Gastroesophageal sphincter (tissue), 3 donors: ENCODE measurements at regions not wholly inside any gene's neighbourhood (a gene's known extent, or its start where the extent isn't known, plus 50 kb on each side); places are given as distances from the start of the nearest gene placed in this dataset.

Source experiments
- POLR2A ChIP-seq, 2 donors: fragments of 450-650 bp; IDR thresholded peaks; one replicate each; pipeline ENCODE4 v1.6.1; 2017; ENCODE audit warnings: antibody characterized with exemption in 2 of 2, mild to moderate bottlenecking in 2 of 2, moderate library complexity in 1 of 2
- POLR2AphosphoS5 ChIP-seq: sonication (generic); formaldehyde crosslinking; IDR thresholded peaks from one replicate; pipeline ENCODE4 v1.6.1; 2017; ENCODE audit warnings: antibody characterized with exemption
- TF ChIP-seq, protein P1 (sequence below), 4 experiments: fragments of 200-600 bp in 2 of 4; fragments of 450-650 bp in 2 of 4; sonication (generic) in 1 of 4; IDR thresholded peaks; one replicate each; pipeline ENCODE4 v1.5.1; 2017 to 2019; ENCODE audit warnings: antibody characterized with exemption in 4 of 4, mild to moderate bottlenecking in 2 of 4, moderate library complexity in 2 of 4

DNA sequence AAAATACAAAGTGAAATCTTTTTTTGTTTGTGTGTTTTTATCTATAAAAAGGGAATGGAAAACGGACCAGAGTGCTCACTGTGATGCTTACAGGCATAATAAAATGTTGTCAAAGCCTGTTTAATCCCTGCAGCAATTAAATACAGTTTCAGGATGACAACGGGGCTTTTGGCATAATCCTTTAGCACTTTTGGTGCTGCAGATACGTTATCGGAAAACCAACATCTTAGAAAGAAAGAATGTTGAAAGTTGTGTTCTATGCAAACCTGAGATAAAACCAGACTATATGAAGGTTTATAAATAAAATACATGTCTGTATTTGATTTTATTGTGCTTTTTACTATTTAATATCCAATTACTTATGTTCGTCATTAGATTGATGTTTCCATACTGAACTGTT, 307.4 kb upstream of the DAB2 start:
- TF ChIP-seq, protein P1, sequence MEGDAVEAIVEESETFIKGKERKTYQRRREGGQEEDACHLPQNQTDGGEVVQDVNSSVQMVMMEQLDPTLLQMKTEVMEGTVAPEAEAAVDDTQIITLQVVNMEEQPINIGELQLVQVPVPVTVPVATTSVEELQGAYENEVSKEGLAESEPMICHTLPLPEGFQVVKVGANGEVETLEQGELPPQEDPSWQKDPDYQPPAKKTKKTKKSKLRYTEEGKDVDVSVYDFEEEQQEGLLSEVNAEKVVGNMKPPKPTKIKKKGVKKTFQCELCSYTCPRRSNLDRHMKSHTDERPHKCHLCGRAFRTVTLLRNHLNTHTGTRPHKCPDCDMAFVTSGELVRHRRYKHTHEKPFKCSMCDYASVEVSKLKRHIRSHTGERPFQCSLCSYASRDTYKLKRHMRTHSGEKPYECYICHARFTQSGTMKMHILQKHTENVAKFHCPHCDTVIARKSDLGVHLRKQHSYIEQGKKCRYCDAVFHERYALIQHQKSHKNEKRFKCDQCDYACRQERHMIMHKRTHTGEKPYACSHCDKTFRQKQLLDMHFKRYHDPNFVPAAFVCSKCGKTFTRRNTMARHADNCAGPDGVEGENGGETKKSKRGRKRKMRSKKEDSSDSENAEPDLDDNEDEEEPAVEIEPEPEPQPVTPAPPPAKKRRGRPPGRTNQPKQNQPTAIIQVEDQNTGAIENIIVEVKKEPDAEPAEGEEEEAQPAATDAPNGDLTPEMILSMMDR (IDR thresholded peaks at IDR 0.05): no peak
- TF ChIP-seq POLR2A (IDR thresholded peaks at IDR 0.05) (no peak), POLR2AphosphoS5 (no peak)
